ENCODE measurements at regions not wholly inside any gene's neighbourhood (a gene's known extent, or its start where the extent isn't known, plus 50 kb on each side); places are given as distances from the start of the nearest gene placed in this dataset.

- TF ChIP-seq, protein P1, sequence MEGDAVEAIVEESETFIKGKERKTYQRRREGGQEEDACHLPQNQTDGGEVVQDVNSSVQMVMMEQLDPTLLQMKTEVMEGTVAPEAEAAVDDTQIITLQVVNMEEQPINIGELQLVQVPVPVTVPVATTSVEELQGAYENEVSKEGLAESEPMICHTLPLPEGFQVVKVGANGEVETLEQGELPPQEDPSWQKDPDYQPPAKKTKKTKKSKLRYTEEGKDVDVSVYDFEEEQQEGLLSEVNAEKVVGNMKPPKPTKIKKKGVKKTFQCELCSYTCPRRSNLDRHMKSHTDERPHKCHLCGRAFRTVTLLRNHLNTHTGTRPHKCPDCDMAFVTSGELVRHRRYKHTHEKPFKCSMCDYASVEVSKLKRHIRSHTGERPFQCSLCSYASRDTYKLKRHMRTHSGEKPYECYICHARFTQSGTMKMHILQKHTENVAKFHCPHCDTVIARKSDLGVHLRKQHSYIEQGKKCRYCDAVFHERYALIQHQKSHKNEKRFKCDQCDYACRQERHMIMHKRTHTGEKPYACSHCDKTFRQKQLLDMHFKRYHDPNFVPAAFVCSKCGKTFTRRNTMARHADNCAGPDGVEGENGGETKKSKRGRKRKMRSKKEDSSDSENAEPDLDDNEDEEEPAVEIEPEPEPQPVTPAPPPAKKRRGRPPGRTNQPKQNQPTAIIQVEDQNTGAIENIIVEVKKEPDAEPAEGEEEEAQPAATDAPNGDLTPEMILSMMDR (IDR thresholded peaks at IDR 0.05), result no peak
- TF ChIP-seq POLR2A (IDR thresholded peaks at IDR 0.05), result no peak
Measured at GRCh38 chr9:22992780-22993179, 546.2 kb downstream of the DMRTA1 start.

Data from vagina (tissue), 2 donors.